ENCODE measurements at regions not wholly inside any gene's neighbourhood (a gene's known extent, or its start where the extent isn't known, plus 50 kb on each side); places are given as distances from the start of the nearest gene placed in this dataset.
"Not testable (repeated sequence)": the region's sequence is repeated elsewhere in the genome, so short reads cannot be mapped to it uniquely, and the experiment has no call there.

DNA sequence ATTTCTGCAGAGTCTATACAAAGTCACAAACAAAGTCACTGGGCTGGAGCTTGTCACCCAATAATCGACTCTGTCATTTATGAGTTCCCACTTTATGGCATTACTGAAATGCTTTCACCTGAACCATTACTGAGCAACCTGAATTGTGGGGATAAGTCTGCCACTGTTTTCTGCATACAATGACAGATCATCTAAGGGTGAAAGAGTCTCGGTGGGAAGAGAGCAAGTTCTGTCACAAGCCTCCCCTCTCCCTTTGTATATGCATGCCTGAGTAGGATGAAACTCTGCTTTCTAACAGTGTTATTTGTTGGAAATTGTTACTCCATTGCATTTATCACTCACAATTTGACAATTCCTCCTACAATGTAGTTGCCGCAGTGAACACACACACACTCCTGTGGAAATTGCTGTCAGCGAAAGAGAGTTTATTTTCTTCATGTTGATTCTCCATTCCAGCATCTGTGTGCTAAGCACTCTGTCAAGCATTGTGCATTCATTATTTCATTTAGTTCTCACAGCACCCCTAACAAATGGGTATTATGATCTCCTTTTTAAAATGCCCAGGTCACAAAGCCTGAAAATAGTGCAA is 1732.4 kb upstream of the CDH6 start:
- POLR2A ChIA-PET, result no interaction called here
- no peak for TF ChIP-seq CTCF (IDR thresholded peaks at IDR 0.05; ENCODE audit: control extremely low read depth, extremely low read depth, low read depth, missing control alignments)

DNA sequence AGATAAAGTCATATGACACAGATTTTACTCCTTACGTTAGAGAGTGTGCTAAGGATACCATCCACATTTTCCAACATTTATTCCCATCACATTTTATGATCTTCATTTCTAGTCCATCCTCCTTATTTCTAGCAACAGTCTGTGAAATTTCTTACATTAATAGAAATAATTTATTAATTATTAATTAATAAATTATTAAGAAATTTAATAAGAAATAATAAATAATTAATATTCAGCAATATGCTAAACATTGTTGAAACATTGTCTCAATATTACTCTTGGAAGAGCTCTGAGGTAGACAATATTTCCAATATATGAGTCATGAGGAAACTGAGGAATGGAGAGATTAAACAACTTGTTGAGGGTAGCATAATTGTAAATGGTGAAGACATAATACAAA is 1742.5 kb upstream of the CDH6 start:
- CTCF ChIA-PET, result not testable (repeated sequence)

More for the DNA sequence above, 1732.4 kb upstream of the CDH6 start:
- CTCF ChIA-PET, result no interaction called here
- no peak for DNase-seq (ENCODE audit: extremely low spot score)

DNA sequence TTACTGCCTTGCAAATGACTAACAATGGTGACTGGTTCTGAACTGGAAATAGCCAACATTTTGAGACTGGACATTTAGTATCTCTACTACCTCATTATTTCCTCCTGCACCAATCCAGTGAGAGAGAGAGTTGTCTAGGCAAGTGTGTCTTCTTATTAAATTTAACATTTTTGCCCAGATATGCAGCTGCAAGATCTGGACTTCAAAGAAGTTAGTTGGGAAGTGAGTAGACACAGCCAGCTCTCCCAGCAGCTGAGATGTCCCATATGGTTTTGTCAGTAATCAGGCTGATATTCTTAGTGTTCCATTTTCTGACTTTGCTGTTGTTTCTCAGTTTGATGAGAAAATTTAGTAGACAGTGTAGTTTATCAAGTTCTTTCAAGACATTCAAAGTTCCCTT is 1778.8 kb upstream of the CDH6 start:
- POLR2A ChIA-PET, result no interaction called here
- DNase-seq (ENCODE audit: extremely low spot score), result no peak
- TF ChIP-seq CTCF (IDR thresholded peaks at IDR 0.05; ENCODE audit: control extremely low read depth, extremely low read depth, low read depth, missing control alignments), result no peak
- CTCF ChIA-PET, result no interaction called here

More for the DNA sequence above, 1742.5 kb upstream of the CDH6 start:
- DNase-seq (ENCODE audit: extremely low spot score); POLR2A ChIA-PET: not testable (repeated sequence)

- DNase-seq (ENCODE audit: extremely low spot score), result no peak
- no peak for TF ChIP-seq CTCF (IDR thresholded peaks at IDR 0.05; ENCODE audit: control extremely low read depth, extremely low read depth, low read depth, missing control alignments)
- ChIA-PET CTCF (no interaction called here), POLR2A (no interaction called here)
Observed at GRCh38 chr5:29412979-29413378, 1780.5 kb upstream of the CDH6 start.

DNA sequence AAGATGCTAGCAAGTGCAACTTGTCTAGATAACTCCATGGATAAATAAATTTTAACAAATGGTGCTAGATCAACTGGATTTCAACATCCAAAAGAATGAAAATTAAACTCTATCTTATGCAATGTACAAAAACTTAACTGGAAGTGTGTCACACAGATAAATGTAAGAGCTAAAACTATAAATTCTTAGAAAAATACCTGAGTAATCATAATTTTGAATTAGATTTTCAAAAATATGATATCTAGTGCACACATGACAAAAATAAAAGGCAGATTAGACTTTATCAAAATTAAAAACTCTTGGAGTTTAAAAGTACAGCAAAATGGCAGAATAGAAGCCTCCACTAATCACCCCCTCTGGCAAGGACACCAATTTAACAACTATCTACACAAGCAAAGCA is 1791.2 kb upstream of the CDH6 start:
- ChIA-PET CTCF (no interaction called here), POLR2A (no interaction called here)
- TF ChIP-seq CTCF (IDR thresholded peaks at IDR 0.05; ENCODE audit: control extremely low read depth, extremely low read depth, low read depth, missing control alignments), result no peak
- DNase-seq (ENCODE audit: extremely low spot score), result no peak

DNA sequence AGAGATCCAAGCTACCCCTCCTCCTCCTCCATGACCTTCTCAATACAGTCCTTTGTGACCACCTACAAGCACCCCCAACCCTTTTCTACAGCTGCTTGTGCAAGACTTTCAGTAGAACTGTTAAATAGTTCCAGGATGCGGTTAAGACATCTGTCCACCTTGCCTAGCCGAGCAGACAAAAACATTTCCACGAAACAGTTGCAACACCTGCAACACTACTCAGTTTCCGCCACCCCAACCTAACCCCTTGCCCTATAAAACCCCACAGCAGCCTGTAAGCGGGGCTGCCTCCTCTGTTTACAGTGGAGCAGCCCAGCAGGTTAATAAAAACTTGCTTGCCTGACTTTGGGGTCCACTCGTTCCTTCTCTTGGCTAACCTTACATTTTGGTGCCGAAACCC is 1803.5 kb upstream of the CDH6 start:
- TF ChIP-seq CTCF (IDR thresholded peaks at IDR 0.05; ENCODE audit: control extremely low read depth, extremely low read depth, low read depth, missing control alignments), result no peak
- DNase-seq (ENCODE audit: extremely low spot score), result no peak
- CTCF ChIA-PET, result interaction anchor here (1.2 kb wide), 1 partner anchor 9 kb away, joined by 3 read pairs; no protein-coding TSS in a partner anchor
- POLR2A ChIA-PET, result no interaction called here

DNA sequence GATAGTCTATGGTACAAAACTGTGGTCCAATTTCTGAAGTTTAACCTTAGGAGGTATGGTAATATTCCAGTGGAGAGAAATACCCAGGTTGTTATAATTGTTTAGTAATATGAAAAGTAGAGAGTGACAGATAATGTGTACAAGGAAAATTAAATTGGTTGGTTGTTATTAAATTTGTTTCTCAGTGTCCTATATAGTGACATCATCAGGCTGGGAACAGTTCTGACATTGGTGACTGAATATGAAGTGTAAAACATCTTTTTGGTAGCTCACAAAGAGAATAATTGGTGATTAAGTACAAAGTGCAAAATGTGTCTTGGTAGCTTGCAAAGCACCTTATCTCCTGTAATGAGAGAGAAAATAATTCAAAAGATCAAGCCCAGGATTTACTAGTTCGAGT is 1806.1 kb upstream of the CDH6 start:
- DNase-seq (ENCODE audit: extremely low spot score), result no peak
- no peak for TF ChIP-seq CTCF (IDR thresholded peaks at IDR 0.05; ENCODE audit: control extremely low read depth, extremely low read depth, low read depth, missing control alignments)
- ChIA-PET CTCF (interaction anchor here (0.9 to 1.0 kb wide), 2 partner anchors 16 to 17 kb away, joined by 3 read pairs; no protein-coding TSS in a partner anchor), POLR2A (no interaction called here)

Data from GM10248 (cell line).